H1 (cell line): ENCODE measurements at regions not wholly inside any gene's neighbourhood (a gene's known extent, or its start where the extent isn't known, plus 50 kb on each side); places are given as distances from the start of the nearest gene placed in this dataset.

ENCODE experiments used
- POLR2AphosphoS5 ChIP-seq: IDR thresholded peaks from 2 replicates; pipeline ENCODE4 v1.6.1; 2011; ENCODE audit warnings: low read depth, low read length
- SIRT6 ChIP-seq: IDR thresholded peaks from one replicate; pipeline ENCODE4 v1.7.1; 2012; ENCODE audit warnings: low read length, inconsistent platforms
- TAF7 ChIP-seq: optimal IDR thresholded peaks from 2 replicates; pipeline ENCODE3; 2011; ENCODE audit warnings: low read depth, mild to moderate bottlenecking, inconsistent platforms, low read length, moderate library complexity, borderline replicate concordance
- YY1 ChIP-seq: IDR thresholded peaks from 2 replicates; pipeline ENCODE4 v1.6.1; 2011; ENCODE audit warnings: low read depth, mild to moderate bottlenecking, low read length
- TF ChIP-seq, protein P1 (sequence below): fragments of 300-600 bp; sonication (generic); IDR thresholded peaks from 2 replicates; pipeline ENCODE4 v1.7.1; 2012; ENCODE audit warnings: low read length, moderate library complexity, mild to moderate bottlenecking, inconsistent platforms; ENCODE audit not compliant: insufficient replicate concordance

DNA sequence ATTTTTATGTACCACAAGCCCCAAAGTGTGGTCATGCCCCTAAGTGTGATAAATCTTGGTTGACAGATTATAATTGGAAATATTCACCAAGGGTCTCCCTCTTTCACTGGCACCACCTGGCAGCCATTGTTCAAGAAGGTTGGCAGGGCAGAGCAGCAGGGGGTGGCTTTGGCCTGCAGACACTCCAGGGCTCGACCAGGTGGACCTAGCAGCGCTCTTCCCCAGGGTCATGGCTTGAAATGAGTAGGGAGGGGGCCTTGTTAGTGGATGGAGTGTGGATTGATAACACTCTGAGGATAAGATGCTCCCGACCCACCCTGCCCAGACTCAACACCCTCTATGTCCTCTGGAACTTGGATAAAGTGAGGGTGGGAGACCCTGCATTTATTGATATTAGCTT is 58.2 kb upstream of the KLHL25 start (continued):
- TF ChIP-seq, protein P1, sequence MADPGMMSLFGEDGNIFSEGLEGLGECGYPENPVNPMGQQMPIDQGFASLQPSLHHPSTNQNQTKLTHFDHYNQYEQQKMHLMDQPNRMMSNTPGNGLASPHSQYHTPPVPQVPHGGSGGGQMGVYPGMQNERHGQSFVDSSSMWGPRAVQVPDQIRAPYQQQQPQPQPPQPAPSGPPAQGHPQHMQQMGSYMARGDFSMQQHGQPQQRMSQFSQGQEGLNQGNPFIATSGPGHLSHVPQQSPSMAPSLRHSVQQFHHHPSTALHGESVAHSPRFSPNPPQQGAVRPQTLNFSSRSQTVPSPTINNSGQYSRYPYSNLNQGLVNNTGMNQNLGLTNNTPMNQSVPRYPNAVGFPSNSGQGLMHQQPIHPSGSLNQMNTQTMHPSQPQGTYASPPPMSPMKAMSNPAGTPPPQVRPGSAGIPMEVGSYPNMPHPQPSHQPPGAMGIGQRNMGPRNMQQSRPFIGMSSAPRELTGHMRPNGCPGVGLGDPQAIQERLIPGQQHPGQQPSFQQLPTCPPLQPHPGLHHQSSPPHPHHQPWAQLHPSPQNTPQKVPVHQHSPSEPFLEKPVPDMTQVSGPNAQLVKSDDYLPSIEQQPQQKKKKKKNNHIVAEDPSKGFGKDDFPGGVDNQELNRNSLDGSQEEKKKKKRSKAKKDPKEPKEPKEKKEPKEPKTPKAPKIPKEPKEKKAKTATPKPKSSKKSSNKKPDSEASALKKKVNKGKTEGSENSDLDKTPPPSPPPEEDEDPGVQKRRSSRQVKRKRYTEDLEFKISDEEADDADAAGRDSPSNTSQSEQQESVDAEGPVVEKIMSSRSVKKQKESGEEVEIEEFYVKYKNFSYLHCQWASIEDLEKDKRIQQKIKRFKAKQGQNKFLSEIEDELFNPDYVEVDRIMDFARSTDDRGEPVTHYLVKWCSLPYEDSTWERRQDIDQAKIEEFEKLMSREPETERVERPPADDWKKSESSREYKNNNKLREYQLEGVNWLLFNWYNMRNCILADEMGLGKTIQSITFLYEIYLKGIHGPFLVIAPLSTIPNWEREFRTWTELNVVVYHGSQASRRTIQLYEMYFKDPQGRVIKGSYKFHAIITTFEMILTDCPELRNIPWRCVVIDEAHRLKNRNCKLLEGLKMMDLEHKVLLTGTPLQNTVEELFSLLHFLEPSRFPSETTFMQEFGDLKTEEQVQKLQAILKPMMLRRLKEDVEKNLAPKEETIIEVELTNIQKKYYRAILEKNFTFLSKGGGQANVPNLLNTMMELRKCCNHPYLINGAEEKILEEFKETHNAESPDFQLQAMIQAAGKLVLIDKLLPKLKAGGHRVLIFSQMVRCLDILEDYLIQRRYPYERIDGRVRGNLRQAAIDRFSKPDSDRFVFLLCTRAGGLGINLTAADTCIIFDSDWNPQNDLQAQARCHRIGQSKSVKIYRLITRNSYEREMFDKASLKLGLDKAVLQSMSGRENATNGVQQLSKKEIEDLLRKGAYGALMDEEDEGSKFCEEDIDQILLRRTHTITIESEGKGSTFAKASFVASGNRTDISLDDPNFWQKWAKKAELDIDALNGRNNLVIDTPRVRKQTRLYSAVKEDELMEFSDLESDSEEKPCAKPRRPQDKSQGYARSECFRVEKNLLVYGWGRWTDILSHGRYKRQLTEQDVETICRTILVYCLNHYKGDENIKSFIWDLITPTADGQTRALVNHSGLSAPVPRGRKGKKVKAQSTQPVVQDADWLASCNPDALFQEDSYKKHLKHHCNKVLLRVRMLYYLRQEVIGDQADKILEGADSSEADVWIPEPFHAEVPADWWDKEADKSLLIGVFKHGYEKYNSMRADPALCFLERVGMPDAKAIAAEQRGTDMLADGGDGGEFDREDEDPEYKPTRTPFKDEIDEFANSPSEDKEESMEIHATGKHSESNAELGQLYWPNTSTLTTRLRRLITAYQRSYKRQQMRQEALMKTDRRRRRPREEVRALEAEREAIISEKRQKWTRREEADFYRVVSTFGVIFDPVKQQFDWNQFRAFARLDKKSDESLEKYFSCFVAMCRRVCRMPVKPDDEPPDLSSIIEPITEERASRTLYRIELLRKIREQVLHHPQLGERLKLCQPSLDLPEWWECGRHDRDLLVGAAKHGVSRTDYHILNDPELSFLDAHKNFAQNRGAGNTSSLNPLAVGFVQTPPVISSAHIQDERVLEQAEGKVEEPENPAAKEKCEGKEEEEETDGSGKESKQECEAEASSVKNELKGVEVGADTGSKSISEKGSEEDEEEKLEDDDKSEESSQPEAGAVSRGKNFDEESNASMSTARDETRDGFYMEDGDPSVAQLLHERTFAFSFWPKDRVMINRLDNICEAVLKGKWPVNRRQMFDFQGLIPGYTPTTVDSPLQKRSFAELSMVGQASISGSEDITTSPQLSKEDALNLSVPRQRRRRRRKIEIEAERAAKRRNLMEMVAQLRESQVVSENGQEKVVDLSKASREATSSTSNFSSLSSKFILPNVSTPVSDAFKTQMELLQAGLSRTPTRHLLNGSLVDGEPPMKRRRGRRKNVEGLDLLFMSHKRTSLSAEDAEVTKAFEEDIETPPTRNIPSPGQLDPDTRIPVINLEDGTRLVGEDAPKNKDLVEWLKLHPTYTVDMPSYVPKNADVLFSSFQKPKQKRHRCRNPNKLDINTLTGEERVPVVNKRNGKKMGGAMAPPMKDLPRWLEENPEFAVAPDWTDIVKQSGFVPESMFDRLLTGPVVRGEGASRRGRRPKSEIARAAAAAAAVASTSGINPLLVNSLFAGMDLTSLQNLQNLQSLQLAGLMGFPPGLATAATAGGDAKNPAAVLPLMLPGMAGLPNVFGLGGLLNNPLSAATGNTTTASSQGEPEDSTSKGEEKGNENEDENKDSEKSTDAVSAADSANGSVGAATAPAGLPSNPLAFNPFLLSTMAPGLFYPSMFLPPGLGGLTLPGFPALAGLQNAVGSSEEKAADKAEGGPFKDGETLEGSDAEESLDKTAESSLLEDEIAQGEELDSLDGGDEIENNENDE, result no peak
- TF ChIP-seq SIRT6 (no peak), YY1 (no peak), POLR2AphosphoS5 (no peak), TAF7 (no peak)
